Stimulated activated CD4-positive, alpha-beta T cell treated with anti-CD3 and anti-CD28 coated beads, Interleukin-15, amount 100 ng/mL, for 1 hour (primary cell): ENCODE measurements at regions not wholly inside any gene's neighbourhood (a gene's known extent, or its start where the extent isn't known, plus 50 kb on each side); places are given as distances from the start of the nearest gene placed in this dataset.

Source experiments
- DNase-seq, 2 donors: peaks; one replicate each; pipeline ENCODE4 v3.0.0-alpha.2; 2020; ENCODE audit warnings: low read depth in 1 of 2, low spot score in 1 of 2

GRCh38 chr13:110773480-110773879 is 60.0 kb downstream of the ING1 start:
- DNase-seq = no peak

- DNase-seq = no peak
These were observed 60.6 kb downstream of the ING1 start for GRCh38 chr13:110774051-110774450.

GRCh38 chr13:110774490-110774889 is 61.0 kb downstream of the ING1 start:
- DNase-seq = no peak

GRCh38 chr13:110775576-110775975 is 62.1 kb downstream of the ING1 start:
- DNase-seq = no peak

GRCh38 chr13:110777251-110777820 is 63.8 kb downstream of the ING1 start:
- no peak for DNase-seq

- DNase-seq = no peak
These were observed 65.5 kb downstream of the ING1 start for GRCh38 chr13:110779022-110779421.

GRCh38 chr13:110780422-110780821 is 66.9 kb downstream of the ING1 start:
- DNase-seq = no peak

GRCh38 chr13:110782185-110782584 is 68.7 kb downstream of the ING1 start:
- no peak for DNase-seq

GRCh38 chr13:110784704-110785103 is 71.2 kb downstream of the ING1 start:
- no peak for DNase-seq

GRCh38 chr13:110788778-110789177 is 75.3 kb downstream of the ING1 start:
- no peak for DNase-seq

- no peak for DNase-seq
These were observed 76.4 kb downstream of the ING1 start for GRCh38 chr13:110789871-110790270.

GRCh38 chr13:110790371-110790770 is 76.9 kb downstream of the ING1 start:
- DNase-seq = no peak

- no peak for DNase-seq
These were observed 80.7 kb downstream of the ING1 start for GRCh38 chr13:110794209-110794608.

GRCh38 chr13:110797230-110797877 is 83.9 kb downstream of the ING1 start:
- DNase-seq = no peak

GRCh38 chr13:110798081-110798994 is 84.8 kb downstream of the ING1 start:
- DNase-seq = no peak

- DNase-seq = no peak
These were observed 86.0 kb downstream of the ING1 start for GRCh38 chr13:110799246-110800236.

GRCh38 chr13:110801044-110801443 is 87.5 kb downstream of the ING1 start:
- no peak for DNase-seq

- DNase-seq = no peak
These were observed 88.8 kb downstream of the ING1 start for GRCh38 chr13:110802260-110802659.

GRCh38 chr13:110806636-110807035 is 93.1 kb downstream of the ING1 start:
- no peak for DNase-seq

- DNase-seq = no peak
These were observed 94.0 kb downstream of the ING1 start for GRCh38 chr13:110807546-110807945.

- no peak for DNase-seq
These were observed 94.6 kb downstream of the ING1 start for GRCh38 chr13:110808138-110808537.
